Endothelial cell (in vitro differentiated cells): ENCODE measurements at regions not wholly inside any gene's neighbourhood (a gene's known extent, or its start where the extent isn't known, plus 50 kb on each side); places are given as distances from the start of the nearest gene placed in this dataset.

ENCODE experiments used
- DNase-seq: peaks from one replicate; pipeline ENCODE4 v3.0.0; 2021; ENCODE audit warnings: low spot score
- H3K27ac Mint-ChIP-seq: one replicate; pipeline ENCODE4 v1.8.0; 2021; ENCODE audit warnings: mixed read lengths, inconsistent platforms; ENCODE audit not compliant: unreplicated experiment
- H3K27me3 Mint-ChIP-seq: one replicate; pipeline ENCODE4 v1.8.0; 2021; ENCODE audit warnings: mild to moderate bottlenecking, moderate library complexity, mixed read lengths, inconsistent platforms; ENCODE audit not compliant: unreplicated experiment
- H3K36me3 Mint-ChIP-seq: one replicate; pipeline ENCODE4 v1.8.0; 2021; ENCODE audit warnings: mild to moderate bottlenecking, low read depth, mixed read lengths, inconsistent platforms; ENCODE audit not compliant: unreplicated experiment
- H3K4me1 Mint-ChIP-seq: one replicate; pipeline ENCODE4 v1.8.0; 2021; ENCODE audit warnings: mild to moderate bottlenecking, mixed read lengths, inconsistent platforms; ENCODE audit not compliant: unreplicated experiment
- H3K4me3 Mint-ChIP-seq: one replicate; pipeline ENCODE4 v1.8.0; 2021; ENCODE audit warnings: mild to moderate bottlenecking, mixed read lengths, inconsistent platforms; ENCODE audit not compliant: unreplicated experiment
- H3K9me3 Mint-ChIP-seq: one replicate; pipeline ENCODE4 v1.8.0; 2021; ENCODE audit warnings: mixed read lengths, inconsistent platforms; ENCODE audit not compliant: unreplicated experiment
- TF ChIP-seq, protein P1 (sequence below): fragments of 200-600 bp; sonication (generic); IDR thresholded peaks from one replicate; pipeline ENCODE4 v1.5.0; 2021; ENCODE audit warnings: antibody characterized with exemption; ENCODE audit not compliant: unreplicated experiment

DNA sequence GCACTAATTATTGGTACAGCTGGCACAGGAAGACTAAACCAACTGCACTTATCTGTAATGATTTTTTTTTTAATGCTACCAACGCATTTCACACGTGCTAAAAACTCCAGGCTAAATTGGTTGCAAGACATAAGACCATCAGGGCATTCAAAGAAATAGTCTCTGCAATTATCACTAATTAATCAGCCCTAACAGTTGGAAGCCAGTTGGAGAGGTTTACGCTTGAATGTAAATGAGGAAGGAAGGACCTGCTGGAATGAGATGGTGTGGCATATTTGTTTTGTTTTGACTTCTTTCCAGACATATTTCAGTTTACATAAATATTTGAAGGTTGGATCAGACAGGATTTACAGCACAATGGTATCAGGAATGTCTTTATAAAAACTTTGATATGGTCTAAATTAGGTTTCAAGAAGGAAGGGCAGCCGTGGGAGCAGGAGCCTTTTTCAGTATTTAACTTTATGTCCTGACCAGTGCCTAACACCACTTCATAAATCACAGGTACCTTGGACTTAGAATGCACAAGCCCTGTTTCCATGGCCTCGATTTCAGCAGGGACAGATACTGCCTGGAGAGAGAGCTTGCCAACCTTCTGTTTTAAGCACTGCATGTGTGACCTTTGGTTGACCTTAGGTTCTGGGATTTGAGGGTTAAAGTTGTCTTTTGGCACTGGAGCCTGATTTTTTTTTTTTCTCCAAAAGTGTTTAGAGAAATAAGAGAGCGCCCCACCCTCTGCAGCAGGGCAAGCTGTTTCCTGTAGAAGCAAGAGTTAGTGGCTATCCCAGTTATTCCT, 199.8 kb upstream of the MAP3K1 start:
- no peaks in the 10 kb centered on the region for H3K27me3 Mint-ChIP-seq
- TF ChIP-seq, protein P1, sequence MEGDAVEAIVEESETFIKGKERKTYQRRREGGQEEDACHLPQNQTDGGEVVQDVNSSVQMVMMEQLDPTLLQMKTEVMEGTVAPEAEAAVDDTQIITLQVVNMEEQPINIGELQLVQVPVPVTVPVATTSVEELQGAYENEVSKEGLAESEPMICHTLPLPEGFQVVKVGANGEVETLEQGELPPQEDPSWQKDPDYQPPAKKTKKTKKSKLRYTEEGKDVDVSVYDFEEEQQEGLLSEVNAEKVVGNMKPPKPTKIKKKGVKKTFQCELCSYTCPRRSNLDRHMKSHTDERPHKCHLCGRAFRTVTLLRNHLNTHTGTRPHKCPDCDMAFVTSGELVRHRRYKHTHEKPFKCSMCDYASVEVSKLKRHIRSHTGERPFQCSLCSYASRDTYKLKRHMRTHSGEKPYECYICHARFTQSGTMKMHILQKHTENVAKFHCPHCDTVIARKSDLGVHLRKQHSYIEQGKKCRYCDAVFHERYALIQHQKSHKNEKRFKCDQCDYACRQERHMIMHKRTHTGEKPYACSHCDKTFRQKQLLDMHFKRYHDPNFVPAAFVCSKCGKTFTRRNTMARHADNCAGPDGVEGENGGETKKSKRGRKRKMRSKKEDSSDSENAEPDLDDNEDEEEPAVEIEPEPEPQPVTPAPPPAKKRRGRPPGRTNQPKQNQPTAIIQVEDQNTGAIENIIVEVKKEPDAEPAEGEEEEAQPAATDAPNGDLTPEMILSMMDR = no peak
- H3K36me3 Mint-ChIP-seq = no peaks in the 10 kb centered on the region
- no peak overlapping the region for H3K27ac Mint-ChIP-seq
- no peaks in the 10 kb centered on the region for H3K9me3 Mint-ChIP-seq
- DNase-seq = no peak
- H3K4me3 Mint-ChIP-seq = no peak overlapping the region
- peaks cover 19% of the 10 kb centered on the region for H3K4me1 Mint-ChIP-seq

DNA sequence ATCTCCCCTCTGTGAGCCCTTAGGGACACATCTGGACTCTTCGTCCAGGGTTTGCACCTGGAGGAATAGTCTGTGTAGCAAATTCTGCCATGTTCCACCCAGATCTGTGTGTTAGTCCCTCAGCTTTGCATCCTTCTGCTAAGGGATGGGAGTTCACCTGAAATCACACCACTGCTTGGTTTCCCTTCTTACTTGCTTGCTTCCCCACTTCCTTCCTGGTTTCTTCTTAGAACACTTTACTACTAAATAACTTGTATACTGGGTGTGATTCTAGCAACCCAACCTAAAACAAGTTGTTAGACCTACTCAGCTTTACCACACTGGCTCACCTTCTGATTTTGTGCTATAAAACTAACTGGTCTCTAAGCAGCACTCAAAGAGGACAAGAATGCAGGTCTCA, 202.6 kb upstream of the MAP3K1 start:
- H3K4me1 Mint-ChIP-seq = peaks cover 19% of the 10 kb centered on the region
- H3K4me3 Mint-ChIP-seq = no peak overlapping the region

DNA sequence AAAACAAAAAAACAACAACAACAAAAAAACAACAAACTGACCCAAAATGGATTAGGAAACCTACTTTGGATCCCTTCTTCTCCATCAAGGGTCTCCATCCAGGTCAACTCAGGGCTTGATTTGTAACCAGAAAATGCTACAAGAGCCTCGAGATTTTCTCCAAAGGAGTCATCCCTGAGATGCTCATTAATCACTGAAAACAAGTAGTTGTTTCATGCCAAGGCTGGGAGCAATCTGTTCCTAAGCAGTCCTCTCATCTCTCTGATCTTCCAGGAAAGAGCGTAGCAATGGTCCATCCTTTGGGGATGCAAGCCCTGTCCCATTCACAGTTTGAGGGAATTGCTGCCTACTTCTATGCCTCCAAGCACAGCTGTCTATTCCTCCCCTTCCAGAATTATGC, 203.0 kb upstream of the MAP3K1 start:
- no peak overlapping the region for H3K27ac Mint-ChIP-seq
- no peak for DNase-seq
- H3K4me3 Mint-ChIP-seq = no peak overlapping the region
- TF ChIP-seq, protein P1 = no peak
- H3K4me1 Mint-ChIP-seq = peaks cover 19% of the 10 kb centered on the region
- no peaks in the 10 kb centered on the region for H3K9me3 Mint-ChIP-seq
- no peaks in the 10 kb centered on the region for H3K27me3 Mint-ChIP-seq
- H3K36me3 Mint-ChIP-seq = no peaks in the 10 kb centered on the region

More for the DNA sequence above, 202.6 kb upstream of the MAP3K1 start:
- TF ChIP-seq, protein P1 = no peak
- DNase-seq = no peak
- Mint-ChIP-seq H3K36me3 (no peaks in the 10 kb centered on the region), H3K27me3 (no peaks in the 10 kb centered on the region), H3K27ac (no peak overlapping the region), H3K9me3 (no peaks in the 10 kb centered on the region)

DNA sequence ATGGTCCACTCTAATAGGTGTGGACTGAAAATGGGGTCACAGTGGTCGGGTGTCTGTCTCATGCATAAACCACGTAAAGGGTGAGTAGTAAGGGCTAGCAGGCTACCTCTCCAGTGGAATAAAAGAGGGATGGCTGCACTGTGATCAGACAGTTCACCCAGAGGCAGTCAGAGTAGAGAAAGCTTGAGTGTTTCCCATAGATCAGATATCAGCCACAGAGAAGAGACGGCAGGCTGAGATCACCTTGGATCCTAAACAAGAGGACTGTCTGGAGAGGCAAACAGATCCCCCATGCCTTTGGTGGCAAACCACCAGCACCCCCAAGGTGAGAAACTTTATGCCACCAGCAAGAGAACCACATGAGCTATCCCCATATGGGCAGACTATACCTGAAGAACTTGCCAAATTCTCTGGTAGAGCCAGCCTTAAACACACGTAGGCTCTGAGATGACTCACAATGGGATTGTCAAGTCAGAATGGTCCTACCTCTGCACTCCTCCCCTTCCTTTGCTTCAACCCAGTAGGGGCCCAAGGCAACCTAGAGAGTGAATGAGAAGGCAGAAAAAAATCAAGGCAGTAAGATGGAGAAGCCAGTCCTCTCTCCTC, 205.2 kb upstream of the MAP3K1 start:
- no peaks in the 10 kb centered on the region for H3K9me3 Mint-ChIP-seq
- H3K27me3 Mint-ChIP-seq = no peaks in the 10 kb centered on the region
- no peaks in the 10 kb centered on the region for H3K36me3 Mint-ChIP-seq
- TF ChIP-seq, protein P1 = no peak
- H3K4me1 Mint-ChIP-seq = peaks cover 7% of the 10 kb centered on the region
- no peak for DNase-seq
- no peak overlapping the region for H3K4me3 Mint-ChIP-seq
- no peak overlapping the region for H3K27ac Mint-ChIP-seq
